Endothelial cell of umbilical vein (primary cell): ENCODE measurements at regions not wholly inside any gene's neighbourhood (a gene's known extent, or its start where the extent isn't known, plus 50 kb on each side); places are given as distances from the start of the nearest gene placed in this dataset.

Experiments
- BruUV-seq: library from RNA; stranded (reverse); fragments of 400-500 nt; replicated peaks from 2 replicates; lab custom pipeline; 2021; lab: Mats Ljungman, UMichigan
- CTCF ChIA-PET: fragments of 300-600, 350-600 bp; sonication (Branson Sonifier 250); formaldehyde crosslinking; loops from one replicate; lab custom pipeline; 2021; ENCODE audit warnings: antibody characterized with exemption, inconsistent platforms; lab: Charles Lee
- POLR2A ChIA-PET: fragments of 300-600, 350-600 bp; sonication (Branson Sonifier 250); formaldehyde crosslinking; loops from one replicate; lab custom pipeline; 2021; ENCODE audit warnings: antibody characterized with exemption, inconsistent platforms; lab: Charles Lee
- DNase-seq: peaks from one replicate; pipeline ENCODE4 v3.0.0-alpha.2; 2011; ENCODE audit warnings: low read depth, low spot score
- FAIRE-seq: peaks from 2 replicates; lab custom pipeline; 2011; peaks lifted over from hg19 to GRCh38; lab: Jason Lieb, UNC
- H2AFZ ChIP-seq: 2 replicates; pipeline ENCODE4 v1.6.0; 2012; ENCODE audit warnings: low read depth, low read length, control low read depth, inconsistent platforms
- H3K27ac ChIP-seq: 2 replicates; pipeline ENCODE4 v1.5.1; 2011; ENCODE audit warnings: low read depth, mild to moderate bottlenecking, control low read depth, low read length, moderate library complexity; ENCODE audit not compliant: insufficient read depth
- H3K27me3 ChIP-seq, 2 experiments: 2 replicates each; pipeline versions ENCODE4 v1.6.0 to v1.6.1; 2011; ENCODE audit warnings: low read length in 2 of 2, mixed read lengths in 1 of 2; ENCODE audit not compliant: control insufficient read depth in 2 of 2, insufficient read depth in 2 of 2
- H3K36me3 ChIP-seq, 2 experiments: 2 replicates in 1 of 2; 3 replicates in 1 of 2; pipeline ENCODE4 v1.5.1; 2011; ENCODE audit warnings: low read length in 2 of 2, mild to moderate bottlenecking in 1 of 2, moderate library complexity in 1 of 2; ENCODE audit not compliant: control insufficient read depth in 2 of 2, insufficient read depth in 2 of 2; ENCODE audit errors: extremely low read depth in 1 of 2
- H3K4me1 ChIP-seq: 3 replicates; pipeline ENCODE4 v1.5.1; 2011; ENCODE audit warnings: mild to moderate bottlenecking, low read length; ENCODE audit not compliant: control insufficient read depth, insufficient read depth; ENCODE audit errors: extremely low read depth
- H3K4me2 ChIP-seq: 2 replicates; pipeline ENCODE4 v1.6.1; 2011; ENCODE audit warnings: low read length, control low read depth, mixed read lengths; ENCODE audit not compliant: insufficient read depth
- H3K4me3 ChIP-seq, 3 experiments: fragments of 200-600 bp in 1 of 3; sonication (generic), shearing (Covaris generic) in 1 of 3; replicated peaks in 1 of 3; 2 replicates each; pipeline ENCODE4 v1.5.1; 2011 to 2016; ENCODE audit warnings: control low read depth in 3 of 3, low read length in 3 of 3, mild to moderate bottlenecking in 2 of 3, inconsistent platforms in 1 of 3, low read depth in 1 of 3, moderate library complexity in 1 of 3; ENCODE audit not compliant: insufficient read depth in 1 of 3
- H3K79me2 ChIP-seq: 2 replicates; pipeline ENCODE4 v1.6.0; 2012; ENCODE audit warnings: low read length, inconsistent platforms; ENCODE audit not compliant: control insufficient read depth, insufficient read depth
- H3K9ac ChIP-seq: replicated peaks from 2 replicates; pipeline ENCODE3; 2011; ENCODE audit warnings: low read length, control low read depth; ENCODE audit not compliant: insufficient read depth; ENCODE audit errors: extremely low read depth
- H3K9me1 ChIP-seq: replicated peaks from 3 replicates; pipeline ENCODE4 v1.6.0; 2011; ENCODE audit warnings: mild to moderate bottlenecking, low read length; ENCODE audit not compliant: control insufficient read depth, insufficient read depth; ENCODE audit errors: extremely low read depth
- H3K9me3 ChIP-seq: replicated peaks from 2 replicates; pipeline ENCODE4 v1.5.1; 2012; ENCODE audit warnings: low read length, inconsistent platforms; ENCODE audit not compliant: control insufficient read depth, insufficient read depth
- H4K20me1 ChIP-seq: replicated peaks from 2 replicates; pipeline ENCODE3; 2011; ENCODE audit warnings: mild to moderate bottlenecking, low read length; ENCODE audit not compliant: control insufficient read depth, insufficient read depth; ENCODE audit errors: extremely low read depth
- CTCF ChIP-seq, 2 donors: IDR thresholded peaks; 1 replicate in 1 of 2; 2 replicates in 1 of 2; pipeline ENCODE4 v1.5.1; 2011; ENCODE audit warnings: low read length in 2 of 2, mild to moderate bottlenecking in 2 of 2, moderate library complexity in 2 of 2, control low read depth in 1 of 2, inconsistent platforms in 1 of 2, low read depth in 1 of 2; ENCODE audit not compliant: insufficient read depth in 1 of 2; ENCODE audit errors: extremely low read depth in 1 of 2
- EZH2 ChIP-seq: IDR thresholded peaks from 2 replicates; pipeline ENCODE4 v1.6.1; 2012; ENCODE audit warnings: borderline replicate concordance, low read depth, mild to moderate bottlenecking, moderate library complexity, low read length, inconsistent platforms; ENCODE audit not compliant: severe bottlenecking
- FOS ChIP-seq: IDR thresholded peaks from 2 replicates; pipeline ENCODE4 v1.6.1; 2011; ENCODE audit warnings: mild to moderate bottlenecking, low read length, moderate library complexity, borderline replicate concordance; ENCODE audit not compliant: insufficient read depth
- GATA2 ChIP-seq: IDR thresholded peaks from 2 replicates; pipeline ENCODE4 v1.7.0; 2011; ENCODE audit warnings: low read depth, mild to moderate bottlenecking, moderate library complexity, mixed read lengths, low read length; ENCODE audit not compliant: insufficient read length, insufficient read depth
- JUN ChIP-seq: IDR thresholded peaks from 2 replicates; pipeline ENCODE4 v1.6.1; 2011; ENCODE audit warnings: borderline replicate concordance, low read depth; ENCODE audit not compliant: insufficient read length, insufficient read depth
- MAX ChIP-seq: IDR thresholded peaks from 2 replicates; pipeline ENCODE4 v1.6.1; 2011; ENCODE audit not compliant: insufficient read depth, insufficient read length
- MYC ChIP-seq: IDR thresholded peaks from one replicate; pipeline ENCODE4 v1.6.1; 2011; ENCODE audit warnings: mild to moderate bottlenecking, low read depth, low read length
- POLR2A ChIP-seq: IDR thresholded peaks from 2 replicates; pipeline ENCODE4 v1.6.1; 2012; ENCODE audit warnings: low read depth, mild to moderate bottlenecking, control low read depth, low read length
- POLR2AphosphoS5 ChIP-seq: IDR thresholded peaks from 2 replicates; pipeline ENCODE4 v1.6.1; 2012; ENCODE audit warnings: low read depth, mild to moderate bottlenecking, control low read depth, low read length, moderate library complexity; ENCODE audit not compliant: insufficient read depth
- dilution Hi-C: fragments of 300-500 bp; cut with MboI; formaldehyde crosslinking; loops from one replicate; pipeline ENCODE4 v1.15.0; 2019; ENCODE audit warnings: low sequenced_read_pairs; ENCODE audit not compliant: extremely low pct_ligation_motif_present
- intact Hi-C: fragments of 100-400 bp; cut with micrococcal nuclease; formaldehyde crosslinking; loops from one replicate; pipeline ENCODE4 v1.10.0; 2022

- Histone ChIP-seq H4K20me1 (no peaks in the 10 kb centered on the region), H3K9ac (no peak overlapping the region), H3K27me3 (peaks cover 0 to 2% of the 10 kb centered on the region in 2 experiments), H3K79me2 (no peaks in the 10 kb centered on the region), H3K4me3 (no peak overlapping the region), H3K36me3 (no peaks in the 10 kb centered on the region), H3K4me1 (peaks cover 21% of the 10 kb centered on the region), H3K9me3 (no peaks in the 10 kb centered on the region), H2AFZ (no peak overlapping the region), H3K4me2 (no peak overlapping the region), H3K9me1 (no peaks in the 10 kb centered on the region), H3K27ac (no peak overlapping the region)
- CTCF ChIA-PET = interaction anchor here (1.2 kb wide), 1 partner anchor 47 kb away, joined by 3 read pairs; no protein-coding TSS in a partner anchor
- BruUV-seq = no TSS peak
- POLR2A ChIA-PET = no interaction called here
- DNase-seq = no peak
- no peak for TF ChIP-seq POLR2A
- no peak for TF ChIP-seq EZH2
- no peak for TF ChIP-seq POLR2AphosphoS5
- TF ChIP-seq GATA2 = no peak
- TF ChIP-seq FOS = no peak
- TF ChIP-seq JUN = no peak
- no peak for TF ChIP-seq CTCF (IDR thresholded peaks at IDR 0.05; ENCODE audit: extremely low read depth in 1 of 2, insufficient read depth in 1 of 2, low read depth in 1 of 2, low read length in 2 of 2)
- TF ChIP-seq MYC = no peak
- no peak for TF ChIP-seq MAX
- no peak for FAIRE-seq
- dilution Hi-C loops (no loop called here), intact Hi-C loops (no loop called here)
Measured at GRCh38 chr9:38216572-38216971, 147.5 kb upstream of the SHB start.
